ENCODE measurements at regions not wholly inside any gene's neighbourhood (a gene's known extent, or its start where the extent isn't known, plus 50 kb on each side); places are given as distances from the start of the nearest gene placed in this dataset.

- no peak for DNase-seq (ENCODE audit: low spot score)
Measured at GRCh38 chr6:156533872-156534524, 243.2 kb upstream of the ARID1B start.

More at GRCh38 chr6:156533872-156534524, 243.2 kb upstream of the ARID1B start:
- H3K27ac Mint-ChIP-seq, result no peak overlapping the region
- no peak overlapping the region for H3K4me3 Mint-ChIP-seq
- no peak overlapping the region for H2AFZ ChIP-seq
- no peaks in the 10 kb centered on the region for H3K27me3 Mint-ChIP-seq (ENCODE audit: insufficient read depth, low read depth, poor library complexity)
- no peak overlapping the region for H3K4me2 ChIP-seq
- TF ChIP-seq POLR2AphosphoS5 (IDR thresholded peaks at IDR 0.05; ENCODE audit: low read depth) (no peak), JUNB (IDR thresholded peaks at IDR 0.05; ENCODE audit: unreplicated experiment) (no peak), CREB1 (CRISPR knock-in tag; IDR thresholded peaks at IDR 0.05; ENCODE audit: low read depth) (no peak), ZNF331 (CRISPR knock-in tag; IDR thresholded peaks at IDR 0.05; ENCODE audit: low read depth) (no peak), REST (IDR thresholded peaks at IDR 0.05; ENCODE audit: unreplicated experiment) (no peak), EZH2 (IDR thresholded peaks at IDR 0.05; ENCODE audit: low read depth, unreplicated experiment) (no peak), ZNF114 (CRISPR knock-in tag; IDR thresholded peaks at IDR 0.05) (no peak), NANOG (IDR thresholded peaks at IDR 0.05; ENCODE audit: borderline replicate concordance) (no peak), EZH2phosphoT487 (IDR thresholded peaks at IDR 0.05; ENCODE audit: unreplicated experiment) (no peak), STAT1 (IDR thresholded peaks at IDR 0.05; ENCODE audit: unreplicated experiment) (no peak)
- TF ChIP-seq, protein P1, sequence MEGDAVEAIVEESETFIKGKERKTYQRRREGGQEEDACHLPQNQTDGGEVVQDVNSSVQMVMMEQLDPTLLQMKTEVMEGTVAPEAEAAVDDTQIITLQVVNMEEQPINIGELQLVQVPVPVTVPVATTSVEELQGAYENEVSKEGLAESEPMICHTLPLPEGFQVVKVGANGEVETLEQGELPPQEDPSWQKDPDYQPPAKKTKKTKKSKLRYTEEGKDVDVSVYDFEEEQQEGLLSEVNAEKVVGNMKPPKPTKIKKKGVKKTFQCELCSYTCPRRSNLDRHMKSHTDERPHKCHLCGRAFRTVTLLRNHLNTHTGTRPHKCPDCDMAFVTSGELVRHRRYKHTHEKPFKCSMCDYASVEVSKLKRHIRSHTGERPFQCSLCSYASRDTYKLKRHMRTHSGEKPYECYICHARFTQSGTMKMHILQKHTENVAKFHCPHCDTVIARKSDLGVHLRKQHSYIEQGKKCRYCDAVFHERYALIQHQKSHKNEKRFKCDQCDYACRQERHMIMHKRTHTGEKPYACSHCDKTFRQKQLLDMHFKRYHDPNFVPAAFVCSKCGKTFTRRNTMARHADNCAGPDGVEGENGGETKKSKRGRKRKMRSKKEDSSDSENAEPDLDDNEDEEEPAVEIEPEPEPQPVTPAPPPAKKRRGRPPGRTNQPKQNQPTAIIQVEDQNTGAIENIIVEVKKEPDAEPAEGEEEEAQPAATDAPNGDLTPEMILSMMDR (conservative IDR thresholded peaks at IDR 0.05; ENCODE audit: low read depth in 2 of 2), result no peak
- TF ChIP-seq, protein P2, sequence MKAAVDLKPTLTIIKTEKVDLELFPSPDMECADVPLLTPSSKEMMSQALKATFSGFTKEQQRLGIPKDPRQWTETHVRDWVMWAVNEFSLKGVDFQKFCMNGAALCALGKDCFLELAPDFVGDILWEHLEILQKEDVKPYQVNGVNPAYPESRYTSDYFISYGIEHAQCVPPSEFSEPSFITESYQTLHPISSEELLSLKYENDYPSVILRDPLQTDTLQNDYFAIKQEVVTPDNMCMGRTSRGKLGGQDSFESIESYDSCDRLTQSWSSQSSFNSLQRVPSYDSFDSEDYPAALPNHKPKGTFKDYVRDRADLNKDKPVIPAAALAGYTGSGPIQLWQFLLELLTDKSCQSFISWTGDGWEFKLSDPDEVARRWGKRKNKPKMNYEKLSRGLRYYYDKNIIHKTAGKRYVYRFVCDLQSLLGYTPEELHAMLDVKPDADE (IDR thresholded peaks at IDR 0.05), result no peak
- TF ChIP-seq, protein P3, sequence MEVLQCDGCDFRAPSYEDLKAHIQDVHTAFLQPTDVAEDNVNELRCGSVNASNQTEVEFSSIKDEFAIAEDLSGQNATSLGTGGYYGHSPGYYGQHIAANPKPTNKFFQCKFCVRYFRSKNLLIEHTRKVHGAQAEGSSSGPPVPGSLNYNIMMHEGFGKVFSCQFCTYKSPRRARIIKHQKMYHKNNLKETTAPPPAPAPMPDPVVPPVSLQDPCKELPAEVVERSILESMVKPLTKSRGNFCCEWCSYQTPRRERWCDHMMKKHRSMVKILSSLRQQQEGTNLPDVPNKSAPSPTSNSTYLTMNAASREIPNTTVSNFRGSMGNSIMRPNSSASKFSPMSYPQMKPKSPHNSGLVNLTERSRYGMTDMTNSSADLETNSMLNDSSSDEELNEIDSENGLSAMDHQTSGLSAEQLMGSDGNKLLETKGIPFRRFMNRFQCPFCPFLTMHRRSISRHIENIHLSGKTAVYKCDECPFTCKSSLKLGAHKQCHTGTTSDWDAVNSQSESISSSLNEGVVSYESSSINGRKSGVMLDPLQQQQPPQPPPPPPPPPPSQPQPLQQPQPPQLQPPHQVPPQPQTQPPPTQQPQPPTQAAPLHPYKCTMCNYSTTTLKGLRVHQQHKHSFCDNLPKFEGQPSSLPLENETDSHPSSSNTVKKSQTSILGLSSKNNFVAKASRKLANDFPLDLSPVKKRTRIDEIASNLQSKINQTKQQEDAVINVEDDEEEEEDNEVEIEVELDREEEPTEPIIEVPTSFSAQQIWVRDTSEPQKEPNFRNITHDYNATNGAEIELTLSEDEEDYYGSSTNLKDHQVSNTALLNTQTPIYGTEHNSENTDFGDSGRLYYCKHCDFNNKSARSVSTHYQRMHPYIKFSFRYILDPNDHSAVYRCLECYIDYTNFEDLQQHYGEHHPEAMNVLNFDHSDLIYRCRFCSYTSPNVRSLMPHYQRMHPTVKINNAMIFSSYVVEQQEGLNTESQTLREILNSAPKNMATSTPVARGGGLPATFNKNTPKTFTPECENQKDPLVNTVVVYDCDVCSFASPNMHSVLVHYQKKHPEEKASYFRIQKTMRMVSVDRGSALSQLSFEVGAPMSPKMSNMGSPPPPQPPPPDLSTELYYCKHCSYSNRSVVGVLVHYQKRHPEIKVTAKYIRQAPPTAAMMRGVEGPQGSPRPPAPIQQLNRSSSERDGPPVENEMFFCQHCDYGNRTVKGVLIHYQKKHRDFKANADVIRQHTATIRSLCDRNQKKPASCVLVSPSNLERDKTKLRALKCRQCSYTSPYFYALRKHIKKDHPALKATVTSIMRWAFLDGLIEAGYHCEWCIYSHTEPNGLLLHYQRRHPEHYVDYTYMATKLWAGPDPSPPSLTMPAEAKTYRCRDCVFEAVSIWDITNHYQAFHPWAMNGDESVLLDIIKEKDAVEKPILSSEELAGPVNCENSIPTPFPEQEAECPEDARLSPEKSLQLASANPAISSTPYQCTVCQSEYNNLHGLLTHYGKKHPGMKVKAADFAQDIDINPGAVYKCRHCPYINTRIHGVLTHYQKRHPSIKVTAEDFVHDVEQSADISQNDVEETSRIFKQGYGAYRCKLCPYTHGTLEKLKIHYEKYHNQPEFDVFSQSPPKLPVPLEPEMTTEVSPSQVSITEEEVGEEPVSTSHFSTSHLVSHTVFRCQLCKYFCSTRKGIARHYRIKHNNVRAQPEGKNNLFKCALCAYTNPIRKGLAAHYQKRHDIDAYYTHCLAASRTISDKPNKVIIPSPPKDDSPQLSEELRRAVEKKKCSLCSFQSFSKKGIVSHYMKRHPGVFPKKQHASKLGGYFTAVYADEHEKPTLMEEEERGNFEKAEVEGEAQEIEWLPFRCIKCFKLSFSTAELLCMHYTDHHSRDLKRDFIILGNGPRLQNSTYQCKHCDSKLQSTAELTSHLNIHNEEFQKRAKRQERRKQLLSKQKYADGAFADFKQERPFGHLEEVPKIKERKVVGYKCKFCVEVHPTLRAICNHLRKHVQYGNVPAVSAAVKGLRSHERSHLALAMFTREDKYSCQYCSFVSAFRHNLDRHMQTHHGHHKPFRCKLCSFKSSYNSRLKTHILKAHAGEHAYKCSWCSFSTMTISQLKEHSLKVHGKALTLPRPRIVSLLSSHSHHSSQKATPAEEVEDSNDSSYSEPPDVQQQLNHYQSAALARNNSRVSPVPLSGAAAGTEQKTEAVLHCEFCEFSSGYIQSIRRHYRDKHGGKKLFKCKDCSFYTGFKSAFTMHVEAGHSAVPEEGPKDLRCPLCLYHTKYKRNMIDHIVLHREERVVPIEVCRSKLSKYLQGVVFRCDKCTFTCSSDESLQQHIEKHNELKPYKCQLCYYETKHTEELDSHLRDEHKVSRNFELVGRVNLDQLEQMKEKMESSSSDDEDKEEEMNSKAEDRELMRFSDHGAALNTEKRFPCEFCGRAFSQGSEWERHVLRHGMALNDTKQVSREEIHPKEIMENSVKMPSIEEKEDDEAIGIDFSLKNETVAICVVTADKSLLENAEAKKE (CRISPR knock-in tag; IDR thresholded peaks at IDR 0.05), result no peak
- H3K27ac ChIP-seq (ENCODE audit: low read depth), result no peak overlapping the region
- ATAC-seq, result no peak
- H4K20me1 ChIP-seq (replicated peaks; ENCODE audit: insufficient read depth), result no peaks in the 10 kb centered on the region
- H3K9me3 Mint-ChIP-seq, result no peaks in the 10 kb centered on the region
- H3K36me3 Mint-ChIP-seq (ENCODE audit: low read depth), result no peaks in the 10 kb centered on the region
- no peaks in the 10 kb centered on the region for H3K9me2 ChIP-seq (ENCODE audit: insufficient read depth)
- H3K4me3 ChIP-seq, result no peak overlapping the region
- no peaks in the 10 kb centered on the region; the same call in 1 of the 2 replicates for H3K4me1 ChIP-seq (ENCODE audit: insufficient read depth)
- H3K79me2 ChIP-seq (replicated peaks; ENCODE audit: insufficient read depth), result no peaks in the 10 kb centered on the region
- peaks cover 17% of the 10 kb centered on the region for H3K4me1 Mint-ChIP-seq
- H3F3A ChIP-seq (replicated peaks; ENCODE audit: low read depth), result no peaks in the 10 kb centered on the region
- no peaks in the 10 kb centered on the region for H3K36me3 ChIP-seq (ENCODE audit: insufficient read depth)
- H3K27me3 ChIP-seq (ENCODE audit: insufficient read depth), result no peaks in the 10 kb centered on the region

All from GM23338 (cell line).